Prostate gland (tissue), 2 donors: ENCODE measurements at regions not wholly inside any gene's neighbourhood (a gene's known extent, or its start where the extent isn't known, plus 50 kb on each side); places are given as distances from the start of the nearest gene placed in this dataset.

ENCODE experiments used
- CTCF ChIP-seq, 4 experiments: fragments of 200-600 bp in 2 of 4; fragments of 450-650 bp in 2 of 4; sonication (generic) in 2 of 4; IDR thresholded peaks; 1 replicate in 3 of 4; 2 replicates in 1 of 4; pipeline ENCODE4 v1.5.1; 2016 to 2019; ENCODE audit warnings: antibody characterized with exemption in 4 of 4, mild to moderate bottlenecking in 2 of 4, moderate library complexity in 2 of 4
- POLR2AphosphoS5 ChIP-seq: sonication (generic); formaldehyde crosslinking; IDR thresholded peaks from one replicate; pipeline ENCODE4 v1.6.1; 2017; ENCODE audit warnings: antibody characterized with exemption

GRCh38 chr15:62242999-62243398, 77.9 kb upstream of the C2CD4B start:
- TF ChIP-seq POLR2AphosphoS5 (no peak), CTCF (IDR thresholded peaks at IDR 0.05) (no peak)
